GM12864 (cell line): ENCODE measurements at regions not wholly inside any gene's neighbourhood (a gene's known extent, or its start where the extent isn't known, plus 50 kb on each side); places are given as distances from the start of the nearest gene placed in this dataset.

Source experiments
- DNase-seq: peaks from one replicate; pipeline ENCODE4 v3.0.0-alpha.2; 2011; ENCODE audit warnings: low read depth
- H3K4me3 ChIP-seq: 2 replicates; pipeline ENCODE4 v1.5.1; 2011; ENCODE audit warnings: mild to moderate bottlenecking, low read depth, low read length, control low read depth
- TF ChIP-seq, protein P1 (sequence below): IDR thresholded peaks from 2 replicates; pipeline ENCODE4 v1.5.1; 2011; ENCODE audit warnings: low read depth, mild to moderate bottlenecking, moderate library complexity, low read length, control low read depth, inconsistent platforms; ENCODE audit errors: missing control alignments

DNA sequence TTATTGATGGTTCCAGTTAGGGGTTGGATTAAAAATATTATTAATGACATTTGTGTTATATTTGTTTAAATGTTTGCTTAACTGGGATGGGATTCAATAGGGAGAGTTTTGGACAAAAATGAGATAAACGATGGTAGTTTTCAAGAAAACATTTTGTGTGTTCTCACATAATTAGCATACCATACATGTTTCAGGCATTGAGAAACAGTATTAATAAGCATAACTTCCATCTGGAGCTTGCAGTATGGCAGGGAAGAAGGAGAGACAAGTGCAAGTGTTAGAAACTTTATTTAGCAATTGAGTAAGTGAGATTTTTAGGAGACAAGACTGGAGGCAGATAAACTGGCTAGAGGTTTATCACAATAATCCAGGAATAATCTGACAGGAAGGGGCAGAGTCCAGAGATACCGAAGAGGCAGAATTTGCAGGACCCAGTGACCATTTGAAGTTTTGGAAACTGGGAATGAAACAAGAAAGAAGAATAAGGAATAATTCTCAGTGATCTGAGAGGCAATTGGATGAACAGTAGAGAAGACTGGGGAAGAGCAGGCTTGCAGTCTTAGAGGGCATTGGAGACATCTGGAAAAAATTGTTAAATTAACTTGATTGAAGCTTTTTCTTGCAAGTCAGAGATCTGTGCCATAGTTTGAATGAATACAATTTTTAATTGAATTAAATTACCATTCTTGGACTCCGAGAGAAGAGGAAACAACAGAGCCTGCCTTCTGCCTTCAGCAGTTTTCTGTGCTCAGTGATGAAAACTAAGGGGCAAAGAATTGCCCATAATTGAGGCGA, 73.0 kb upstream of the PTCHD4 start:
- TF ChIP-seq, protein P1, sequence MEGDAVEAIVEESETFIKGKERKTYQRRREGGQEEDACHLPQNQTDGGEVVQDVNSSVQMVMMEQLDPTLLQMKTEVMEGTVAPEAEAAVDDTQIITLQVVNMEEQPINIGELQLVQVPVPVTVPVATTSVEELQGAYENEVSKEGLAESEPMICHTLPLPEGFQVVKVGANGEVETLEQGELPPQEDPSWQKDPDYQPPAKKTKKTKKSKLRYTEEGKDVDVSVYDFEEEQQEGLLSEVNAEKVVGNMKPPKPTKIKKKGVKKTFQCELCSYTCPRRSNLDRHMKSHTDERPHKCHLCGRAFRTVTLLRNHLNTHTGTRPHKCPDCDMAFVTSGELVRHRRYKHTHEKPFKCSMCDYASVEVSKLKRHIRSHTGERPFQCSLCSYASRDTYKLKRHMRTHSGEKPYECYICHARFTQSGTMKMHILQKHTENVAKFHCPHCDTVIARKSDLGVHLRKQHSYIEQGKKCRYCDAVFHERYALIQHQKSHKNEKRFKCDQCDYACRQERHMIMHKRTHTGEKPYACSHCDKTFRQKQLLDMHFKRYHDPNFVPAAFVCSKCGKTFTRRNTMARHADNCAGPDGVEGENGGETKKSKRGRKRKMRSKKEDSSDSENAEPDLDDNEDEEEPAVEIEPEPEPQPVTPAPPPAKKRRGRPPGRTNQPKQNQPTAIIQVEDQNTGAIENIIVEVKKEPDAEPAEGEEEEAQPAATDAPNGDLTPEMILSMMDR, result no peak
- no peak for DNase-seq
- H3K4me3 ChIP-seq, result no peak overlapping the region

DNA sequence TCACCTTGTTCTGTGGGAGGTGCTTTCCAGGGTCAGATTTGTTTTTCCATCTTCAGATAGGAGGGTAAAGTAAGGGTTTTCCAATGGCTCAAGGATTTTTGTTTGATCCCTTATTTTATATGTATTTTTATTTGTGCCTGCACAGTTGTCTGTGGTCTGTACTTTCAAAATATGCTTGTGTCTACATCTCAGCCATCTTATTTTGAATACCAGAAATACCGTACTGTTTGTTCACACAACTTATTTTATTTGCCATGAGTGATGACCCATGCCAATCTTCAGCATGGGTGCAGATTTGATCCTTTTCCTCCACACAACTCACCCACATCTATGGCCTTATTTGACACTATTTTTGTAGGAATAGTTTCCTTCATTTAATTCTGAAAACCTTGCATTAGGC, 72.2 kb upstream of the PTCHD4 start:
- no peak for DNase-seq
- TF ChIP-seq, protein P1, result no peak
- no peak overlapping the region for H3K4me3 ChIP-seq

DNA sequence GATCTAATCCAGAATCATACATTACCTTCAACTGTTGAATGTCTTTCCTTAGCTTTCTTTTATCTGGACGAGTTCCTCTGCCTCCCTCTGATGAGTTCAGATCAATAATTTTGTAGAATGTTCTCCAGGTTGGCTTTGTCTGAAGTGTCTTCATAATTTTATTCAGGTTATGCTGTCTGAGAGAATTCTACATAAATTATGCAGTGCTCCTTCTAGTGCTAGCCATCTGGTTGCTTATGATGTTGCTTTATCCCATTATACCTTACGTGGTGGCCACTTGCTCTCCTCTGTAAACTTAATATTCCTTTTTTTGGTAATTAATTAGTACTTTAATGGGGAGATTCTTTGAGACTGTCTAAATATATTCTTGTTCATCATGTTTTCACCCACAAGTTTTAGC, 67.7 kb upstream of the PTCHD4 start:
- no peak for DNase-seq
- no peak overlapping the region for H3K4me3 ChIP-seq
- TF ChIP-seq, protein P1, result no peak

DNA sequence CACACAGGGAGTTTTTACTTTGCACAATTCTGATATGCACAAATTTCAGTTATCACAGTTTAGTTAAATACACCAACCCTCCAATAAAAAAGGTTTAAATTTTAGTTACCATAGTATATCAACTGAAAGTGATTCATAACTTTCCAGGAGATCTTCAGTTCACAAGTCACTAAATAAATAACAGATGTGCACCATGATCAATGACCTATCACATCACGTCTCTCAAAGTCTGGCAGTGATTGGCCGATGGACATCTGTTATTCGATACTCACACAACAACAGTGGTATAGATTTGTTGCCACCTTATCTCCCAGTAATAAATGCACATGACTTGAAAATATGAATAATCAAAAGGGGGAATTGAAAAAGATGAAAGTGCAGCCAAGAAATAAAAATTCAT, 66.8 kb upstream of the PTCHD4 start:
- no peak overlapping the region for H3K4me3 ChIP-seq
- DNase-seq, result no peak
- TF ChIP-seq, protein P1, result no peak

DNA sequence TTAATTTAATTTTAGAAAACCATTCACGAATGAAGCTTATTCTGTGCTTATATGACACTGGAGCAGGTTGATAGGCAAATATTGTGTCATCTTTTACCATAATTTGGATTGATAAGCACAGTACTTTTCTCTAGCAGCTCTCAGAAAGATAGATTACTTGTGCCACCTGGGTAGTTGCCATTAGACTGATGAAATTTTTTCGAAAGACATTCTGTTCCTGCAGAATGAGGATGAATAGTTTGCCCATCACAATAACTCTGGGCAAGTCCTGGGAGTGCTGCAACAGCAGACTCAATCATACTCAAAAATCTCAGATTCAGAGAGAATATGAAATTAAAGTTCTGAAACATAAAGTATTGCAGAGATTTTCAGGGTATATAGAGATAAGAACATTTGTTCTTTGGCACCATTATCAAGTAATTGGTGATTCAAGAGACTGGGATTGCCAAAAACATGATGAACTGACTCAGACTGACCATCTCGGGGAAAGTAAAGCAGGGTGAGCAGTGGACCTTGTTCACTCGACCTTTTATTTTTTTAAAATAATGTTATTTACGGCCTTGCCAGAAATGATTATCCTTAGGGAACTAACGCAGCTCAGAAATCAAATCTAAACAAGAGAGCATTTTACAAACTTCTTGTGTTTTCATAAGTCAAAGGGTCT, 65.8 kb upstream of the PTCHD4 start:
- H3K4me3 ChIP-seq, result no peak overlapping the region
- TF ChIP-seq, protein P1, result no peak
- no peak for DNase-seq

DNA sequence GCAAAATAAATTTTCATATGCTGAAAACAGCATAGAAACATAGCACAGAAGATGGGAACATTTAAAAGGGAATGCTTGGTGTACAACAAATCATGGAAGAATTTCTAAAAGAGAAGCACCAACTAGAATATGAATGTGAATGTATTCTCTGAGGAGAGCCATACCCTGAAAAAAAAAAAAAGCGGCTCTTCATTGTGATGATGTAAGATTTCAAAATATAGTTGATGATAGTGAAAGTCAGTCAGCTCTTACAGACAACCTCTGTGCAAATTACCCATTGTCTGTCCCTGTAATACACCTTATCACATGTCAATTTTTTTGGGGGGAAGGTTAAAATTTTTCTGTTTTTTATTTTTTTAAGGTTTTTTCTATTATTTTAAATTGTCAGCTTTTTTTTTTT, 58.6 kb upstream of the PTCHD4 start:
- no peak for DNase-seq
- TF ChIP-seq, protein P1, result no peak
- no peak overlapping the region for H3K4me3 ChIP-seq
